CD14-positive monocyte (primary cell): ENCODE measurements at regions not wholly inside any gene's neighbourhood (a gene's known extent, or its start where the extent isn't known, plus 50 kb on each side); places are given as distances from the start of the nearest gene placed in this dataset.

Experiments
- DNase-seq, 3 donors: peaks; one replicate each; pipeline ENCODE4 v3.0.0-alpha.2; 2011 to 2022
- H2AFZ ChIP-seq: 2 replicates; pipeline ENCODE4 v1.6.0; 2012; ENCODE audit warnings: mild to moderate bottlenecking, low read depth, low read length, inconsistent platforms; ENCODE audit not compliant: insufficient read depth, poor library complexity, severe bottlenecking
- H3K27ac ChIP-seq, 2 donors: 1 replicate in 1 of 2; 2 replicates in 1 of 2; pipeline ENCODE4 v1.5.1; 2012 to 2013; ENCODE audit warnings: low read length in 2 of 2, control low read depth in 1 of 2, inconsistent platforms in 1 of 2, low read depth in 1 of 2, mild to moderate bottlenecking in 1 of 2
- H3K27me3 ChIP-seq, 2 donors: one replicate each; pipeline versions ENCODE4 v1.6.0 to v1.6.1; 2011 to 2013; ENCODE audit warnings: low read length in 2 of 2; ENCODE audit not compliant: control insufficient read depth in 2 of 2, insufficient read depth in 2 of 2
- H3K36me3 ChIP-seq, 2 donors: replicated peaks in 1 of 2; 1 replicate in 1 of 2; 2 replicates in 1 of 2; pipeline versions ENCODE4 v1.5.1 to v1.6.1; 2012 to 2013; ENCODE audit warnings: low read length in 2 of 2, control low read depth in 1 of 2, inconsistent platforms in 1 of 2, mild to moderate bottlenecking in 1 of 2; ENCODE audit not compliant: insufficient read depth in 2 of 2, control insufficient read depth in 1 of 2
- H3K4me1 ChIP-seq, 2 donors: 1 replicate in 1 of 2; 2 replicates in 1 of 2; pipeline versions ENCODE4 v1.5.1 to v1.6.1; 2012 to 2013; ENCODE audit warnings: low read length in 2 of 2, control low read depth in 1 of 2, inconsistent platforms in 1 of 2, mild to moderate bottlenecking in 1 of 2, moderate library complexity in 1 of 2; ENCODE audit not compliant: insufficient read depth in 2 of 2, control insufficient read depth in 1 of 2
- H3K4me2 ChIP-seq: replicated peaks from 2 replicates; pipeline ENCODE3; 2012; ENCODE audit warnings: low read length, moderate library complexity, mild to moderate bottlenecking; ENCODE audit not compliant: poor library complexity, severe bottlenecking; ENCODE audit errors: extremely low read depth
- H3K4me3 ChIP-seq, 3 experiments: fragments of 200-600 bp in 1 of 3; sonication (generic) in 1 of 3; replicated peaks in 1 of 3; 1 replicate in 2 of 3; 2 replicates in 1 of 3; pipeline ENCODE4 v1.5.1; 2011 to 2013; ENCODE audit warnings: low read length in 3 of 3, mild to moderate bottlenecking in 3 of 3, control low read depth in 2 of 3, low read depth in 2 of 3, inconsistent platforms in 1 of 3, moderate library complexity in 1 of 3
- H3K79me2 ChIP-seq: 2 replicates; pipeline ENCODE4 v1.6.0; 2012; ENCODE audit warnings: mild to moderate bottlenecking, control low read depth, inconsistent platforms, low read length, moderate library complexity; ENCODE audit not compliant: insufficient read depth
- H3K9ac ChIP-seq: 2 replicates; pipeline ENCODE4 v1.6.0; 2017; ENCODE audit warnings: low read length, mild to moderate bottlenecking; ENCODE audit not compliant: insufficient read depth, poor library complexity, severe bottlenecking
- H3K9me3 ChIP-seq, 2 donors: replicated peaks in 1 of 2; 1 replicate in 1 of 2; 2 replicates in 1 of 2; pipeline versions ENCODE4 v1.5.1 to v1.6.1; 2012 to 2013; ENCODE audit warnings: low read length in 2 of 2, control low read depth in 1 of 2; ENCODE audit not compliant: control insufficient read depth in 1 of 2, insufficient read depth in 1 of 2
- H4K20me1 ChIP-seq: 2 replicates; pipeline ENCODE4 v1.6.0; 2012; ENCODE audit warnings: mild to moderate bottlenecking, low read length, control low read depth, moderate library complexity; ENCODE audit not compliant: insufficient read depth
- H3K27ac Mint-ChIP-seq, 7 donors: one replicate each; pipeline ENCODE4 v1.8.0; 2020; ENCODE audit warnings: mild to moderate bottlenecking in 7 of 7, mixed read lengths in 7 of 7, moderate library complexity in 6 of 7, inconsistent platforms in 2 of 7
- H3K27me3 Mint-ChIP-seq, 3 donors: one replicate each; pipeline ENCODE4 v1.8.0; 2021 to 2022; ENCODE audit warnings: low read depth in 3 of 3, mild to moderate bottlenecking in 3 of 3, mixed read lengths in 3 of 3, moderate library complexity in 3 of 3, inconsistent platforms in 1 of 3
- H3K36me3 Mint-ChIP-seq, 2 donors: one replicate each; pipeline ENCODE4 v1.8.0; 2020; ENCODE audit warnings: mixed read lengths in 2 of 2, inconsistent platforms in 1 of 2, mild to moderate bottlenecking in 1 of 2
- H3K4me1 Mint-ChIP-seq: one replicate; pipeline ENCODE4 v1.8.0; 2020; ENCODE audit warnings: mild to moderate bottlenecking, mixed read lengths
- H3K4me3 Mint-ChIP-seq, 2 donors: one replicate each; pipeline ENCODE4 v1.8.0; 2020; ENCODE audit warnings: mild to moderate bottlenecking in 2 of 2, mixed read lengths in 2 of 2, moderate library complexity in 1 of 2
- H3K9me3 Mint-ChIP-seq, 7 donors: one replicate each; pipeline ENCODE4 v1.8.0; 2020 to 2022; ENCODE audit warnings: mixed read lengths in 7 of 7, mild to moderate bottlenecking in 6 of 7, moderate library complexity in 6 of 7, inconsistent platforms in 2 of 7
- CTCF ChIP-seq: fragments of 200-600 bp; IDR thresholded peaks from one replicate; pipeline ENCODE4 v1.8.0; 2022; ENCODE audit warnings: antibody characterized with exemption, mild to moderate bottlenecking
- WGBS: methylation state at CpG from one replicate; pipeline ENCODE4 v1.1.5; 2013; ENCODE audit warnings: missing lambda C conversion rate; ENCODE audit not compliant: insufficient coverage; 5-methylcytosine and 5-hydroxymethylcytosine counted together
- intact Hi-C, 2 donors: fragments of 100-400 bp; cut with micrococcal nuclease; formaldehyde crosslinking; loops; one replicate each; pipeline versions ENCODE4 v1.15.0 to v1.15.1; 2023

DNA sequence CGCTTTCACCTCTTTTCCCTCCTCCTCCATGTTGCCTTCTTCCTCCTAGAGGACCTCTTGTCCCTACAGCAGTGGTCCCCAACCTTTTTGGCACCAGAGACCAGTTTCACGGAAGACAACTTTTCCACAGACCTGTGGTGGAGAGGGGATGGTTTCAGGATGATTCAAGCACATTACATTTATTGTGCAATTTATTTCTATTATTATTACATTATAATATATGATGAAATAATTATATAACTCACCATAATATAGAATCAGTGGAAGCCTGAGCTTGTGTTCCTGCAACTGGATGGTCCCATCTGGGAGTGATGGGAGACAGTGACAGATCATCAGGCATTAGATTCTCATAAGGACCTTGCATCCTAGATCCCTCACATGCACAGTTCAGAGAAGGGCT, 152.2 kb upstream of the NCKAP5 start:
- H3K9ac ChIP-seq: no peak overlapping the region
- Mint-ChIP-seq H3K9me3 (peaks cover 0 to 3% (median 0%) of the 10 kb centered on the region in 7 donors), H3K27ac (no peak overlapping the region), H3K36me3 (no peaks in the 10 kb centered on the region), H3K4me1 (no peaks in the 10 kb centered on the region), H3K27me3 (no peaks in the 10 kb centered on the region), H3K4me3 (no peak overlapping the region)
- WGBS: no CpG with 5 or more reads among the region's 2 CpGs
- H3K79me2 ChIP-seq: no peaks in the 10 kb centered on the region
- DNase-seq: no peak
- TF ChIP-seq CTCF: no peak
- H3K4me2 ChIP-seq: no peak overlapping the region
- no peaks in the 10 kb centered on the region for H3K4me1 ChIP-seq
- H3K9me3 ChIP-seq: no peaks in the 10 kb centered on the region
- no peak overlapping the region for H2AFZ ChIP-seq
- H3K4me3 ChIP-seq: no peak overlapping the region
- H4K20me1 ChIP-seq: no peaks in the 10 kb centered on the region
- H3K27ac ChIP-seq: no peak overlapping the region
- intact Hi-C loops: no loop called here
- H3K27me3 ChIP-seq: no peaks in the 10 kb centered on the region
- H3K36me3 ChIP-seq: no peaks in the 10 kb centered on the region

DNA sequence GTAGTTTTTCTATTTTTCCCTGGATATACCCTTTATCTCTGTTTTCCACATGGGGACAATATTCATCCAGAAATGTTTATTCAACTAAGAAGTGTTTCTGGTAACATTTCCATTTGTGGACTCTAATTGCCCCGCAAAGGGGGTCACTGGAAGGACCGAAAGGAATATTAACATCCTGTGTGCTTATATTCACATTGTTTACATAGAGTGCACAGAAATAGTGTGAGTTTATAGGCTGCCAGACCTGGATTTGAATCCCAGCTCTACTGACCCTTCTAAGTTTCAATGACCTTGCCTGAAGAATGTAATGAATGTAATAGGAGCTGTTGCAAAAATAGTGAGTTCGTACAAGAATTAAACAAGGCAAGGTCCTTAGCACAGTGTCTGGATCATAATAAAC, 152.9 kb upstream of the NCKAP5 start:
- WGBS: no CpG with 5 or more reads among the region's 3 CpGs
- no peak overlapping the region for H2AFZ ChIP-seq
- H3K4me3 Mint-ChIP-seq: no peak overlapping the region
- no peak overlapping the region for H3K27ac Mint-ChIP-seq
- H3K27me3 ChIP-seq: no peaks in the 10 kb centered on the region
- DNase-seq: no peak
- no peak overlapping the region for H3K4me2 ChIP-seq
- no peaks in the 10 kb centered on the region for H3K4me1 Mint-ChIP-seq
- no peaks in the 10 kb centered on the region for H3K4me1 ChIP-seq
- H3K9ac ChIP-seq: no peak overlapping the region
- H3K4me3 ChIP-seq: no peak overlapping the region
- H3K36me3 Mint-ChIP-seq: no peaks in the 10 kb centered on the region
- no peaks in the 10 kb centered on the region for H3K36me3 ChIP-seq
- no peaks in the 10 kb centered on the region for H3K27me3 Mint-ChIP-seq
- no peak overlapping the region for H3K27ac ChIP-seq
- H3K9me3 ChIP-seq: no peaks in the 10 kb centered on the region
- H4K20me1 ChIP-seq: no peaks in the 10 kb centered on the region
- no peak for TF ChIP-seq CTCF
- intact Hi-C loops: no loop called here
- peaks cover 0 to 3% (median 0%) of the 10 kb centered on the region in 7 donors for H3K9me3 Mint-ChIP-seq
- H3K79me2 ChIP-seq: no peaks in the 10 kb centered on the region
